ENCODE measurements at regions not wholly inside any gene's neighbourhood (a gene's known extent, or its start where the extent isn't known, plus 50 kb on each side); places are given as distances from the start of the nearest gene placed in this dataset.
"Not testable (repeated sequence)": the region's sequence is repeated elsewhere in the genome, so short reads cannot be mapped to it uniquely, and the experiment has no call there.

- no peak for DNase-seq
These were observed 300.5 kb upstream of the CTNND2 start for GRCh38 chr5:12204761-12205160.

- no peak for DNase-seq
These were observed 289.3 kb upstream of the CTNND2 start for GRCh38 chr5:12193536-12193935.

- no peak for DNase-seq
These were observed 278.8 kb upstream of the CTNND2 start for GRCh38 chr5:12183003-12183402.

GRCh38 chr5:12177851-12178250 lies 273.6 kb upstream of the CTNND2 start:
- no peak for DNase-seq

- DNase-seq = no peak
These were observed 273.0 kb upstream of the CTNND2 start for GRCh38 chr5:12177225-12177624.

GRCh38 chr5:12175914-12176585 lies 271.8 kb upstream of the CTNND2 start:
- no peak for DNase-seq

GRCh38 chr5:12174734-12175133 lies 270.5 kb upstream of the CTNND2 start:
- DNase-seq = no peak

GRCh38 chr5:12169536-12169935 lies 265.3 kb upstream of the CTNND2 start:
- DNase-seq = no peak

- no peak for DNase-seq
These were observed 258.6 kb upstream of the CTNND2 start for GRCh38 chr5:12162863-12163262.

GRCh38 chr5:12147513-12147912 lies 243.3 kb upstream of the CTNND2 start:
- DNase-seq = no peak

GRCh38 chr5:12141496-12141895 lies 237.2 kb upstream of the CTNND2 start:
- no peak for DNase-seq

GRCh38 chr5:12133520-12133919 lies 229.3 kb upstream of the CTNND2 start:
- DNase-seq = no peak

GRCh38 chr5:12131020-12131419 lies 226.8 kb upstream of the CTNND2 start:
- DNase-seq = not testable (repeated sequence)

GRCh38 chr5:12125895-12126294 lies 221.6 kb upstream of the CTNND2 start:
- DNase-seq = no peak

GRCh38 chr5:12119657-12120056 lies 215.4 kb upstream of the CTNND2 start:
- DNase-seq = no peak

- DNase-seq = no peak
These were observed 209.8 kb upstream of the CTNND2 start for GRCh38 chr5:12114075-12114474.

- no peak for DNase-seq
These were observed 208.8 kb upstream of the CTNND2 start for GRCh38 chr5:12113062-12113461.

GRCh38 chr5:12111261-12111660 lies 207.0 kb upstream of the CTNND2 start:
- DNase-seq = no peak

GRCh38 chr5:12110629-12111028 lies 206.4 kb upstream of the CTNND2 start:
- no peak for DNase-seq

- no peak for DNase-seq
These were observed 204.9 kb upstream of the CTNND2 start for GRCh38 chr5:12109075-12109688.

- DNase-seq = no peak
These were observed 197.9 kb upstream of the CTNND2 start for GRCh38 chr5:12102151-12102550.

GRCh38 chr5:12100542-12100941 lies 196.3 kb upstream of the CTNND2 start:
- DNase-seq = no peak

GRCh38 chr5:12099296-12099695 lies 195.1 kb upstream of the CTNND2 start:
- no peak for DNase-seq

GRCh38 chr5:12095808-12096281 lies 191.6 kb upstream of the CTNND2 start:
- no peak for DNase-seq

GRCh38 chr5:12093586-12093985 lies 189.3 kb upstream of the CTNND2 start:
- no peak for DNase-seq
